HCT116 (cell line): ENCODE measurements at regions not wholly inside any gene's neighbourhood (a gene's known extent, or its start where the extent isn't known, plus 50 kb on each side); places are given as distances from the start of the nearest gene placed in this dataset.

Experiments used
- EZH2phosphoT487 ChIP-seq: fragments of 200-600 bp; IDR thresholded peaks from 2 replicates; pipeline ENCODE4 v1.6.1; 2018; ENCODE audit warnings: antibody characterized with exemption, borderline replicate concordance
- TF ChIP-seq, protein P1 (sequence below): IDR thresholded peaks from 2 replicates; pipeline ENCODE4 v1.6.1; 2012

DNA sequence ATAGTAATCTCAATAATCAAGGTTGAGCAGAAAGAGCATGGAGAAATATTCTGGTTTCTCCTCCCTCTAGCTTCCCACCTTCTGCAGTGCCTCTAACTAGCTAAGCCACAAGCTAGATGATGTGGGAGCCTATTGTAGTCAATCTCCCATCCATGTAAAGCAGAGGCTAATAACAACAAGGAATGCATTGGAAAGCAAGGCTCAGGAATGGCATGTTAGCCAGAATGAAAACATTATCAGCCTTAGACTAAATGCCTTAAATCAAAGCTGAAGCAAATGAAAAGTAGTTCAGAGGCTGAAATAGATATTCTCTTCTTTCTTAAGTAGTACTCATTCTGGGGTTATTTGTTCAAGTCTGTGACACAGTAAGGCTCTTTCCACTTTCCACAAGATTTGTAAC, 350.3 kb upstream of the DPPA4 start:
- TF ChIP-seq, protein P1, sequence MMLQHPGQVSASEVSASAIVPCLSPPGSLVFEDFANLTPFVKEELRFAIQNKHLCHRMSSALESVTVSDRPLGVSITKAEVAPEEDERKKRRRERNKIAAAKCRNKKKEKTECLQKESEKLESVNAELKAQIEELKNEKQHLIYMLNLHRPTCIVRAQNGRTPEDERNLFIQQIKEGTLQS: no peak
- TF ChIP-seq EZH2phosphoT487: no peak
